ENCODE measurements at regions not wholly inside any gene's neighbourhood (a gene's known extent, or its start where the extent isn't known, plus 50 kb on each side); places are given as distances from the start of the nearest gene placed in this dataset.

DNA sequence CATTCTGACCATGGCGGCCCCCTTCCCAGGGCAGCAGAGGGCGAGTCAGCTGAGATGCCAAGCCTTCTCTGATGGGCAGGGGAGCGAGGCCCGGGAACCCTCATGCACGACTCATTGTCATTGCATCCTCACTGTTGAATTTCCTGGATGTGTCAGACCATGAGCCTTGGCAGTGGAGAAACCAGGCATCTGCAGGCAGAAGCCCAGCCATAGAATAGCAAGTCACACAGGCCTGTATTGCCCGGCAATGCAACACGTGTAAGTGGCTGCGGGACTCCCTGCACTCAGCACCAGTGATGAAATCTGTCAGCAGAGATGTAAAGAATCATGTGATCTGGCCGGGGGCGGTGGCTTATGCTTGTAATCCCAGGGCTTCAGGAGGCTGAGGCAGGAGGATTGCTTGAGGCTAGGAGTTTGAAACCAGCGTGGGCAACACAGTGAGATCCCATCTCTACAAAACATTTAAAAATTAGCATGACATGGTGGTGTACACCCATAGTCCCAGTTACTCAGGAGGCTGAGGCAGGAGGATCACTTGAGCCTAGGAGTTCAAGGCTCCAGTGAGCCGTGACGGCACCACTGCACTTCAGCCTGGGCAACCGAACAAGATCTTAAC, 199.7 kb downstream of the KATNAL1 start:
- DNase-seq (ENCODE audit: low spot score), result peak; percentile 94

DNA sequence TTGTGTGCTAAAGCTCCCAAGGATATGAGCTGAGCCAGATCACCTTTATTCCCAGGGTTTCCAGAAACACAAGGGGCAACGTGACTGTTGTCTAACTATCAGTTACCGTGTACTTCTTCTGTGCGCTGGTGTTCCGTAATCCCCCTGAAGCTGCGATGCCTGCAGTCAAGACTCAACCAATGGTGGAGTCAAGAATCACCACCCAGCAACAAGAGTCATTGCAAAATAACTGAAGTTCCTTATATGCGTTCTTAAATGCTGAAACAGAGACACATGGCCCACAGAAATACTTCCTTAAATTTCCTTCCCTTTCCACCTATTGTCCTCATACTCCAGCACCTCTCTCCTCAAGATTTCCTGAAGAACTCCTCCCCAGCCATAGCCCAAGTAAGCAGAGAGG, 200.2 kb downstream of the KATNAL1 start:
- DNase-seq (ENCODE audit: low spot score), result no peak

DNA sequence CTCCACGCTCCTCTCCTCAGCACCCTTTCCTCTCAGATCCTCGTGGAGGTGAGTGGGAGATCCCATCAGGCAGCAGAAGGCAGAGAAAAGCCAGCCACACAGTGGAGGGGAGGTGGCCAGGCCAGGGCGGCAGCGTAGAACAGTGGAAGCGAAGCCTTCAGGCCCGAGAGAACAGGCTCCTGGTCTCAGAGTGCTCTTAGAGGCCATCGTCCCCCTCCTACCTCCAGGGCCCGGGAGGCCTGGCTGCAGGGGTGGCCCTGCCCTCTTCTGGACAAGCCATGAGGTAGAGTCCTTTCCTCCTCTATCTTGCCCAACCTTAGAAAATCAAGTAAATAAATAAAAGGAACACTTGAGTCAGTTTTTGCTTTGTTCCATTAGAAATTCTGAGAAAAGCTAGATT, 202.0 kb downstream of the KATNAL1 start:
- DNase-seq (ENCODE audit: low spot score), result no peak

GRCh38 chr13:30103161-30103840, 204.1 kb downstream of the KATNAL1 start:
- no peak for DNase-seq (ENCODE audit: low spot score)

DNA sequence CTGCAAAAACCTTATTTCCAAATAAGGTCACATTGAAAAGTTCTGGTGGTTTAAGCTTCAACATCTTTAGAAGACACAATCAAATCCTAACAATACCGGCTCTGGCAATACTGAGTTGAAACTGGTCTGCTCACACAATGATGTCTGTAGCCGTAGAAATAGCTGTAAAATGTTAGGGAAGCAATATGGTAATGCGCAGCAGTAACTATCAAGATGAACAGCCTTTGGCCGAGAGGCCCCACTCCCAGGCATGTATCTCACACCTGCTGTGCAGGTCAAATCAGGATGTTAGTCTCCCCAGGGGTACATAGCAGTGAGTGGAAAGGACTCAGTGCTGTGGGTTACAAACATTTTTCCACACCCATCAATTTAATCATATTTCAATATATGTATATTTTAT, 207.1 kb downstream of the KATNAL1 start:
- no peak for DNase-seq (ENCODE audit: low spot score)

GRCh38 chr13:30097701-30098100, 209.7 kb downstream of the KATNAL1 start:
- no peak for DNase-seq (ENCODE audit: low spot score)

DNA sequence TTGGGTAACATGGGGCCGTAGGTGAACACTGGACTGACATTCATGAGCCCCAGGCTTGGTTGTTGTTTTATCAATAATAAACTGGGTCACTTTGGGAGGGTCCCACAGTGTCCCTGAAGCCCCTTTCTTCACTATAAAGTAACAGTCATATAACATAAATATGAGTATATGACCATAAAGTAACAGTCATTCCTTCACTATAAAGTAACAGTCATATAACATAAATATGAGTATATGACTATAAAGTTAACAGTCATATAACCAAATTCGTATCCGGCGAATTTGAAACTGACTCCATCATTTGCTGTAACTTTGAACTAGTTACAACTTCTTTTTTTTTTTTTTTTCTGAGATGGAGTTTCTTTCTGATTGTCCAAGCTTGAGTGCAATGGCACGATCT, 210.3 kb downstream of the KATNAL1 start:
- no peak for DNase-seq (ENCODE audit: low spot score)

GRCh38 chr13:30094015-30094414, 213.3 kb downstream of the KATNAL1 start:
- no peak for DNase-seq (ENCODE audit: low spot score)

- DNase-seq (ENCODE audit: low spot score), result no peak
These were observed 214.1 kb downstream of the KATNAL1 start for GRCh38 chr13:30093236-30093635.

DNA sequence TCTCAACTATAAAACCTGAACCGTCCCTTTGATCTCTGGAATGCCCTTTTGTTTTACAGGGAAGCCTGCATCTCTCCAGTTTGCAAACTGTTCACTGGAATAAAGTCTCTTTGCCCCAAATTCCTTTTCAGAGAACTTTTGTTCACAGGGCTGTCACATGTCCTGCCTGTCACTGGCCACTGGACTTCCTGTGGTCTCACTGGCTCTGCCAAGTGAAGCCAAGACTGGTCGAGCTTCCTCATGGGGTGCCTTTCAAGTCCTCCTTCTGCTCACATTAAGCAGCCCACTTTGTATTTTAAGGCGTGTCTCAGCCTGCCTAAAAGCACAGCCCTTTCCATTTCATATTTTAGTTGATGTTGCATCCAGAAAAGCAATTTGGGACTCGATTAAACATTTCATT, 215.7 kb downstream of the KATNAL1 start:
- no peak for DNase-seq (ENCODE audit: low spot score)

- no peak for DNase-seq (ENCODE audit: low spot score)
These were observed 216.3 kb downstream of the KATNAL1 start for GRCh38 chr13:30091035-30091434.

DNA sequence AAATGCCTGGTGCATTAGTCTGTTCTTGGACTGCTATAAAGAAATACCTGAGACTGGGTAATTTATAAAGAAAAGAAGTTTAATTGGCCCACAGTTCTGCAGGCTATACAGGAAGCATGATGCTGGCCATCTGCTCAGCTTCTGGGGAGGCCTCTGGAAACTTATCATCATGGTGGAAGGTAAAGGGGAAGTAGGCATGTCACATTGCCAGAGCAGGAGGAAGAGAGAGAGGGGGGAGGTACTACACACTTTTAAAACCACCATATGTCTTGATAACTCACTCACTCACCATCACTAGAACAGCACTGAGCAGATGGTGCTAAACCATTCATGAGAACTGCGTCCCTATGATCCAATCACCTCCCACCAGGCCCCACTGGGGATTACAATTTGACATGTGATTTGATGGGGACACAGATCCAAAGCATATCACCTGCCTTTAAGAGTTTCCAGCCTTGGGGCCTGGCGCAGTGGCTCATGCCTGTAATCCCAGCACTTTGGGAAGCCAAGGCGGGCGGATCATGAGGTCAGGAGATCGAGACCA, 219.0 kb downstream of the KATNAL1 start:
- no peak for DNase-seq (ENCODE audit: low spot score)

- DNase-seq (ENCODE audit: low spot score), result no peak
These were observed 222.3 kb downstream of the KATNAL1 start for GRCh38 chr13:30085087-30085486.

GRCh38 chr13:30082391-30082790, 225.0 kb downstream of the KATNAL1 start:
- no peak for DNase-seq (ENCODE audit: low spot score)

DNA sequence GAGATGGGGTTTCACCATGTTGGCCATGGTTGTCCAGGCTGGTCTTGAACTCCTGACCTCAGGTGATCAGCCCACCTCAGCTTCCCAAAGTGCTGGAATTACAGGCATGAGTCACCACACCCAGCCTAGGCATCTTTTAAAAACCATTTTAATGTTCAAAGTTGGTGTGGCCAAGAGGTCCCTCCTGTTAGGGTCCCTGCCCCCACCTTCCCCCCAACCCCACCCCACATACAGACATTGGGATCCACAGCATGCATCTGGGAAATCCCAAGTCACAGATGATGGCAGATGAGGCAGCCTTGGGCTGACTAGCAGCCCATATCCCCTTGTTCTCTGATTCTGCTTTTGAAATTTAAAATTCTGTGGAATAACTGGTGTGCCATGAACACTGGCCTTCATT, 226.0 kb downstream of the KATNAL1 start:
- no peak for DNase-seq (ENCODE audit: low spot score)

DNA sequence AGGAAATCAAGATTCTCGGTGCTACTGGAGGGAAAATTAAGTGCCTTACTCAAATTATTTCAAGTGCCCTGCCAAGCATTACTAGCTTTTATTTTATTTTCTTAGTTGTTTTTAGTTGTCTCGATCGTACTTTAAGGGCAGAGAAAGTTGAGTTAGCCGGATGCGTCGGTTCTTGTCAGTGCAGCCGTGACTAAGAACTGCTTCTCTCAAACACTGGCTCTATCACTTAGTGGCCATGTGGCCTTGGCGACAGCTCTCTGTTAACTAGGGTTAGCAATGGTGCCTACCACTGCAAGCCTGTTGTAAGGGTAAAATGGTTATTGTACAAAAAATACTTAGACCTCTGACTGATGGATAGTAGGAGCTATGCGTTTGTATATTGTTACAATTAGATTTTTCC, 227.8 kb downstream of the KATNAL1 start:
- DNase-seq (ENCODE audit: low spot score), result no peak

- no peak for DNase-seq (ENCODE audit: low spot score)
These were observed 227.6 kb upstream of the UBL3 start for GRCh38 chr13:30078059-30078458.

DNA sequence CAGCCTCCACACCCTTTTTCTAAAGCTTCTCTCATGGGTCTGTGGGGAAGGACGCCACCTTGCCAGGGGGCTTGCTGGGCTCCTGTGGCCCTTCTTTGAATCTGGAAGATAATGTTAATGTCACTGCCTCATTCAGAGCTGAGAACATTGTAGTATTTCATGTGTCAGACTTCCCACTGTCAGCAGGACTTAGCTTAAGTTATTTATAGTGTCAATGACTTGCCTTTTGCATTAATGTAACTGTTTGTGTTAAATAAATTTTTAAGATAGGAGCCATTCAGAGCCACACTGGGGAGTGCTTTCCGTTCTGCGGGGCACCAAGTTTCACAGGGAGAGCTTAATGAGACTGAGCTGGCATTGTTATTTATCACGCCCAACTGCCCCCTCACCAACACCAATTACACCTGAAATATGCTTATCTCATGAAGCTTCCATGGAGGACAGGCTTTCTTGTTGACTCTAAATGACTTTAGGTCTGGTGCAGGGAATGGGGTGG, 226.9 kb upstream of the UBL3 start:
- no peak for DNase-seq (ENCODE audit: low spot score)

- no peak for DNase-seq (ENCODE audit: low spot score)
These were observed 224.7 kb upstream of the UBL3 start for GRCh38 chr13:30074955-30075614.

DNA sequence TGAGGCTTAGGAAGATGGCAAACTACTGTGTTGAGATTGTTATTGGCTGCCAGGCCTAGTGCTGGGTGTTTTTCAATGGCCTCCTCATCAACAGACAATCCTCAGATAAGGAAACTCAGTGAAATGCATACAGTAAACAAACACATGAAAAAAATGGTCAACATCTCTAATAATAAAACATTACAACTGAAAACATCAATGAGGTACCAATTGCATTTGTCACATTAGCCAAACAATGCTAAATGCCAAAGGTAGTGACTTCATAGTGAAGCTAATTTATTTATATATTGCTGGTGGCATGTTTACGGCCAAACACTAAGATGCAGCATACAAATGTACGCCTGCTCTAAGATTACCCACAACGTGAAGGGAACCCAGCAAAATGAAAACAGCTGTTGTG, 224.0 kb upstream of the UBL3 start:
- no peak for DNase-seq (ENCODE audit: low spot score)

DNA sequence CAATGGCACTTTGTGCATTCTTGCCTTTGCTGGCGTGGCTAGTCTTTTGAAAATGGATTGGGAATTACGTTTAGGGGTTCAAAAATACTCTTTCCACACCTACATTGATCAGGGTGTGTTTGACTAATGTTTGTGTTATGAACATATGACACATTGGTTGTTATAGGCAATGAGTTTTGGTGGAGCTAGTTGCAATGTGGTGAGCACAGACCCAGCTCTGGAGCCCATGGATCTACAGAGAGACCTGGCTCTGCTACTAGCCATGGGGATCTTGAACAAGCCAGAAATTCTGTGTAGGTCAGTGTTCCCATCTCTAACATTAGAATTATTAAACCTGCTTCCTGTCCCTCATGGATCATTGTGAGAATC, 222.4 kb upstream of the UBL3 start:
- no peak for DNase-seq (ENCODE audit: low spot score)

DNA sequence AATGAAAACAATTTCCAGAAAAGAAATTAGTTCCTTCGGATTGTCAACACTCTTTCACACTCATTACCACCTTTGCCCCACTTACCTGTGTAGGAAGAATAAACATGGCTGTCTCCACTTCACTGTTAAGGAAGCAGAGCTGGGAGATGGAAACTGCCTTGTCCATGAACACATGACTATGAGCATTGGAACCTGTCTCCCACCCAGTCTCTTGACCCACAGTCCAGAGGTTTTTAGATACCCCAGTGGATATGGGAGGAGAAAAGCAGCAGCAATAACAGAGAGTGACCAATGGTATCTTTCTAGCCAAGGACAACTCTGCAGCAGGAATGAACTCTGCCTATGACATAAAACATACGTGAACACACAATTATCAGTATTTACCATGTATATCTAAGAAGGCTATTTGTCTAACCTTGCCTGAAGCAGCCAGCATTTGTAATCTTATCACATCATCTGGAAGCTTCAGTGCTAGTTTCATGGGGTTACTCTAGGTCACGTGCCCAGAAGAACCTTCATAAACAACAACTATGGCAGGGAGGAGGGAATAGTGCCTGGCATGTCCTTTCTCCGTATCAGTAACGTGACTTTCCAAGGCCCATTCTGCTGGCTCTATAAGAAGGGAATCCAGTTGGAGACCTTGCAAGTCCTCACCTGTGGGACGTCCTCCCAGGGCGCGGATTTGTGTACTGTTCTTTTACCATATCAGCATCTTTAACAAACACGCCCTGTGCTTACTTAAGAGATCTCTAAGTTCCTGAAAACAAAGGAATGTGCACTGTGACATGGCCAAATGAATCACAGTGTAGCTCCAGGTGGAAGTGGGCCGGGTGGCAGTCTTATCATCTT, 221.8 kb upstream of the UBL3 start:
- peak; percentile 7 for DNase-seq (ENCODE audit: low spot score)
